B cell (primary cell): ENCODE measurements at regions not wholly inside any gene's neighbourhood (a gene's known extent, or its start where the extent isn't known, plus 50 kb on each side); places are given as distances from the start of the nearest gene placed in this dataset.

Source experiments
- ATAC-seq: fragments of 200-7000 bp; cut with Tn5 transposase; one replicate; pipeline ENCODE4 v1.10.0; 2021; ENCODE audit warnings: low read depth, mild to moderate bottlenecking, moderate number of reproducible peaks, moderate library complexity
- CTCF ChIA-PET: fragments of 350-600 bp; sonication (Branson Sonifier 250); formaldehyde crosslinking; loops from one replicate; lab custom pipeline; 2021; ENCODE audit warnings: antibody characterized with exemption, inconsistent platforms; lab: Charles Lee
- POLR2A ChIA-PET: fragments of 350-600 bp; sonication (Branson Sonifier 250); formaldehyde crosslinking; loops from one replicate; lab custom pipeline; 2021; ENCODE audit warnings: antibody characterized with exemption; lab: Charles Lee
- DNase-seq: peaks from one replicate; pipeline ENCODE4 v3.0.0; 2013
- H2AFZ ChIP-seq: 2 replicates; pipeline ENCODE4 v1.6.1; 2012; ENCODE audit warnings: mild to moderate bottlenecking, low read depth, low read length; ENCODE audit not compliant: insufficient read depth, poor library complexity, severe bottlenecking
- H3K27ac ChIP-seq, 2 donors: 1 replicate in 1 of 2; 2 replicates in 1 of 2; pipeline ENCODE4 v1.5.1; 2012 to 2013; ENCODE audit warnings: low read length in 2 of 2, mild to moderate bottlenecking in 2 of 2, moderate library complexity in 1 of 2
- H3K27me3 ChIP-seq, 4 experiments: fragments of 200-600 bp in 1 of 4; sonication (generic) in 1 of 4; replicated peaks in 1 of 4; 1 replicate in 2 of 4; 2 replicates in 2 of 4; pipeline versions ENCODE4 v1.6.1 to v1.7.0; 2013 to 2016; ENCODE audit warnings: low read length in 3 of 4, mild to moderate bottlenecking in 2 of 4, mixed read lengths in 1 of 4, moderate library complexity in 1 of 4; ENCODE audit not compliant: insufficient read depth in 4 of 4, control insufficient read depth in 3 of 4; ENCODE audit errors: control extremely low read depth in 1 of 4
- H3K36me3 ChIP-seq, 2 experiments: replicated peaks in 1 of 2; 1 replicate in 1 of 2; 2 replicates in 1 of 2; pipeline versions ENCODE4 v1.6.1 to v1.7.1; 2013; ENCODE audit warnings: low read length in 1 of 2; ENCODE audit not compliant: insufficient read depth in 2 of 2, control insufficient read depth in 1 of 2; ENCODE audit errors: control extremely low read depth in 1 of 2, extremely low read depth in 1 of 2
- H3K4me1 ChIP-seq, 2 donors: fragments of 200-600 bp in 1 of 2; sonication (generic) in 1 of 2; 1 replicate in 1 of 2; 2 replicates in 1 of 2; pipeline versions ENCODE4 v1.5.1 to v1.6.1; 2013 to 2017; ENCODE audit warnings: low read length in 2 of 2; ENCODE audit not compliant: control insufficient read depth in 2 of 2, insufficient read depth in 2 of 2
- H3K4me2 ChIP-seq: replicated peaks from 2 replicates; pipeline ENCODE3; 2012; ENCODE audit warnings: mild to moderate bottlenecking, low read depth, low read length; ENCODE audit not compliant: poor library complexity, severe bottlenecking
- H3K4me3 ChIP-seq, 5 experiments: fragments of 200-600 bp in 1 of 5; sonication (generic) in 1 of 5; 1 replicate in 3 of 5; 2 replicates in 2 of 5; pipeline versions ENCODE4 v1.5.1 to v1.7.0; 2011 to 2016; ENCODE audit warnings: low read length in 4 of 5, mild to moderate bottlenecking in 4 of 5, low read depth in 2 of 5, control low read depth in 1 of 5, moderate library complexity in 1 of 5; ENCODE audit not compliant: insufficient read depth in 1 of 5; ENCODE audit errors: control extremely low read depth in 1 of 5, extremely low read depth in 1 of 5
- H3K79me2 ChIP-seq: fragments of 200-600 bp; sonication (generic); one replicate; pipeline ENCODE4 v1.6.0; 2016; ENCODE audit warnings: low read length; ENCODE audit not compliant: control insufficient read depth, insufficient read depth
- H3K9ac ChIP-seq: fragments of 200-600 bp; sonication (generic); 2 replicates; pipeline ENCODE4 v1.6.1; 2017; ENCODE audit warnings: mild to moderate bottlenecking, low read length, moderate library complexity
- H3K9me3 ChIP-seq, 3 donors: one replicate each; pipeline versions ENCODE4 v1.6.1 to v1.7.1; 2013; ENCODE audit warnings: low read length in 2 of 3; ENCODE audit not compliant: control insufficient read depth in 2 of 3, insufficient read depth in 1 of 3; ENCODE audit errors: control extremely low read depth in 1 of 3
- H4K20me1 ChIP-seq: 2 replicates; pipeline ENCODE4 v1.6.0; 2012; ENCODE audit warnings: mild to moderate bottlenecking, low read length; ENCODE audit not compliant: insufficient read depth, control insufficient read depth, poor library complexity, severe bottlenecking
- H3K27ac Mint-ChIP-seq: one replicate; pipeline ENCODE4 v1.8.0; 2021; ENCODE audit warnings: mixed read lengths
- H3K27me3 Mint-ChIP-seq: one replicate; pipeline ENCODE4 v1.8.0; 2021; ENCODE audit warnings: mixed read lengths
- H3K4me1 Mint-ChIP-seq: one replicate; pipeline ENCODE4 v1.8.0; 2021; ENCODE audit warnings: mixed read lengths
- H3K4me3 Mint-ChIP-seq: one replicate; pipeline ENCODE4 v1.8.0; 2021; ENCODE audit warnings: mixed read lengths
- H3K9me3 Mint-ChIP-seq: one replicate; pipeline ENCODE4 v1.8.0; 2022; ENCODE audit warnings: mixed read lengths; ENCODE audit not compliant: insufficient read depth
- CTCF ChIP-seq: fragments of 200-600 bp; IDR thresholded peaks from one replicate; pipeline ENCODE4 v1.8.0; 2022; ENCODE audit warnings: antibody characterized with exemption, mild to moderate bottlenecking
- EZH2 ChIP-seq: IDR thresholded peaks from 2 replicates; pipeline ENCODE4 v1.6.1; 2012; ENCODE audit warnings: borderline replicate concordance, low read depth, mild to moderate bottlenecking, moderate library complexity, low read length; ENCODE audit not compliant: insufficient read depth, poor library complexity, severe bottlenecking
- WGBS: methylation state at CpG from one replicate; pipeline ENCODE4 v1.1.5; 2013; ENCODE audit warnings: missing lambda C conversion rate; ENCODE audit not compliant: insufficient coverage; 5-methylcytosine and 5-hydroxymethylcytosine counted together
- intact Hi-C: fragments of 100-400 bp; cut with micrococcal nuclease; formaldehyde crosslinking; loops from one replicate; pipeline ENCODE4 v1.10.0; 2022

- no peak overlapping the region for H3K4me3 Mint-ChIP-seq
- intact Hi-C loops: no loop called here
- Histone ChIP-seq H3K79me2 (no peaks in the 10 kb centered on the region), H3K4me1 (peaks cover 4 to 6% of the 10 kb centered on the region in 2 donors), H3K4me3 (no peak overlapping the region), H3K36me3 (no peaks in the 10 kb centered on the region), H3K4me2 (no peak overlapping the region), H2AFZ (no peak overlapping the region), H4K20me1 (no peaks in the 10 kb centered on the region), H3K9ac (no peak overlapping the region), H3K27ac (no peak overlapping the region), H3K9me3 (no peaks in the 10 kb centered on the region), H3K27me3 (peaks cover 0 to 6% (median 0%) of the 10 kb centered on the region in 4 experiments)
- CTCF ChIA-PET: no interaction called here
- peaks cover 2% of the 10 kb centered on the region for H3K4me1 Mint-ChIP-seq
- peaks cover 30% of the 10 kb centered on the region for H3K27me3 Mint-ChIP-seq
- POLR2A ChIA-PET: no interaction called here
- H3K9me3 Mint-ChIP-seq: peaks cover 3% of the 10 kb centered on the region
- DNase-seq (no peak), ATAC-seq (no peak)
- TF ChIP-seq EZH2: no peak
- H3K27ac Mint-ChIP-seq: no peak overlapping the region
Observed at GRCh38 chr10:31615129-31615528, 296.1 kb downstream of the ZEB1 start.

GRCh38 chr10:31614611-31615010, 295.6 kb downstream of the ZEB1 start:
- TF ChIP-seq CTCF: no peak
- no peak for TF ChIP-seq EZH2
- Histone ChIP-seq H2AFZ (no peak overlapping the region), H3K36me3 (no peaks in the 10 kb centered on the region), H3K4me2 (no peak overlapping the region), H3K4me1 (peaks cover 4 to 6% of the 10 kb centered on the region in 2 donors), H4K20me1 (no peaks in the 10 kb centered on the region), H3K9me3 (no peaks in the 10 kb centered on the region), H3K79me2 (no peaks in the 10 kb centered on the region), H3K27ac (no peak overlapping the region), H3K4me3 (no peak overlapping the region), H3K9ac (no peak overlapping the region), H3K27me3 (peaks cover 0 to 6% (median 0%) of the 10 kb centered on the region in 4 experiments)
- ATAC-seq (no peak), DNase-seq (no peak)
- no CpG with 5 or more reads among the region's 1 CpG for WGBS
- H3K9me3 Mint-ChIP-seq: peaks cover 3% of the 10 kb centered on the region
- H3K4me3 Mint-ChIP-seq: no peak overlapping the region
- no peak overlapping the region for H3K27ac Mint-ChIP-seq
- POLR2A ChIA-PET: no interaction called here
- peaks cover 2% of the 10 kb centered on the region for H3K4me1 Mint-ChIP-seq
- intact Hi-C loops: no loop called here
- peaks cover 35% of the 10 kb centered on the region for H3K27me3 Mint-ChIP-seq
- CTCF ChIA-PET: no interaction called here
